Astrocyte (in vitro differentiated cells and primary cell): ENCODE measurements at regions not wholly inside any gene's neighbourhood (a gene's known extent, or its start where the extent isn't known, plus 50 kb on each side); places are given as distances from the start of the nearest gene placed in this dataset.

Source experiments
- DNase-seq: peaks from one replicate; pipeline ENCODE4 v3.0.0-alpha.2; 2010; ENCODE audit warnings: low read depth
- FAIRE-seq: peaks from 2 replicates; lab custom pipeline; 2011; peaks lifted over from hg19 to GRCh38; lab: Jason Lieb, UNC
- H2AFZ ChIP-seq: 2 replicates; pipeline ENCODE4 v1.6.0; 2012; ENCODE audit warnings: low read depth, low read length, inconsistent platforms
- H3K27ac ChIP-seq: 2 replicates; pipeline ENCODE4 v1.5.1; 2011; ENCODE audit warnings: low read depth, low read length, inconsistent platforms
- H3K27me3 ChIP-seq: 2 replicates; pipeline ENCODE4 v1.6.0; 2011; ENCODE audit warnings: low read length, inconsistent platforms; ENCODE audit not compliant: insufficient read depth
- H3K36me3 ChIP-seq: 2 replicates; pipeline ENCODE4 v1.5.1; 2011; ENCODE audit warnings: low read length, inconsistent platforms; ENCODE audit not compliant: insufficient read depth
- H3K4me1 ChIP-seq: 2 replicates; pipeline ENCODE4 v1.5.1; 2011; ENCODE audit warnings: low read length, inconsistent platforms; ENCODE audit not compliant: insufficient read depth
- H3K4me2 ChIP-seq: 2 replicates; pipeline ENCODE4 v1.6.0; 2012; ENCODE audit warnings: low read length, inconsistent platforms
- H3K4me3 ChIP-seq: 2 replicates; pipeline ENCODE4 v1.5.1; 2011; ENCODE audit warnings: low read depth, mild to moderate bottlenecking, low read length, inconsistent platforms; ENCODE audit not compliant: insufficient read depth
- H3K79me2 ChIP-seq: 2 replicates; pipeline ENCODE4 v1.6.0; 2012; ENCODE audit warnings: mild to moderate bottlenecking, low read length, inconsistent platforms; ENCODE audit not compliant: insufficient read depth
- H3K9ac ChIP-seq: 2 replicates; pipeline ENCODE4 v1.6.0; 2012; ENCODE audit warnings: mild to moderate bottlenecking, low read length, inconsistent platforms
- H3K9me3 ChIP-seq: 2 replicates; pipeline ENCODE4 v1.5.1; 2012; ENCODE audit warnings: low read depth, mild to moderate bottlenecking, low read length, inconsistent platforms; ENCODE audit not compliant: insufficient read depth
- H4K20me1 ChIP-seq: 2 replicates; pipeline ENCODE4 v1.6.0; 2012; ENCODE audit warnings: low read length, inconsistent platforms; ENCODE audit not compliant: insufficient read depth
- H3K27ac Mint-ChIP-seq: one replicate; pipeline ENCODE4 v1.8.0; 2021; ENCODE audit warnings: mild to moderate bottlenecking, mixed read lengths; ENCODE audit not compliant: unreplicated experiment
- H3K27me3 Mint-ChIP-seq: one replicate; pipeline ENCODE4 v1.8.0; 2021; ENCODE audit warnings: low read depth, mixed read lengths; ENCODE audit not compliant: unreplicated experiment
- H3K36me3 Mint-ChIP-seq: one replicate; pipeline ENCODE4 v1.8.0; 2021; ENCODE audit warnings: low read depth, mixed read lengths; ENCODE audit not compliant: unreplicated experiment
- H3K4me1 Mint-ChIP-seq: one replicate; pipeline ENCODE4 v1.8.0; 2021; ENCODE audit warnings: low read depth, mixed read lengths; ENCODE audit not compliant: unreplicated experiment
- H3K4me3 Mint-ChIP-seq: one replicate; pipeline ENCODE4 v1.8.0; 2021; ENCODE audit warnings: mild to moderate bottlenecking, moderate library complexity, mixed read lengths; ENCODE audit not compliant: unreplicated experiment
- H3K9me3 Mint-ChIP-seq: one replicate; pipeline ENCODE4 v1.8.0; 2021; ENCODE audit warnings: mild to moderate bottlenecking, mixed read lengths; ENCODE audit not compliant: unreplicated experiment
- CTCF ChIP-seq: IDR thresholded peaks from 2 replicates; pipeline ENCODE4 v1.5.1; 2011; ENCODE audit warnings: low read depth, mild to moderate bottlenecking, inconsistent platforms, low read length, moderate library complexity; ENCODE audit not compliant: insufficient read depth
- EZH2 ChIP-seq: IDR thresholded peaks from 2 replicates; pipeline ENCODE4 v1.6.1; 2012; ENCODE audit warnings: mild to moderate bottlenecking, low read length, inconsistent platforms; ENCODE audit not compliant: insufficient read depth

- Histone ChIP-seq H2AFZ (no peak overlapping the region), H3K4me2 (no peak overlapping the region), H3K27me3 (peaks cover 6% of the 10 kb centered on the region), H3K4me3 (no peak overlapping the region), H3K79me2 (no peaks in the 10 kb centered on the region), H3K9me3 (no peaks in the 10 kb centered on the region), H3K36me3 (no peaks in the 10 kb centered on the region), H3K4me1 (no peaks in the 10 kb centered on the region), H4K20me1 (no peaks in the 10 kb centered on the region), H3K27ac (no peak overlapping the region), H3K9ac (no peak overlapping the region)
- no peak for FAIRE-seq
- no peak for DNase-seq
- Mint-ChIP-seq H3K4me3 (no peak overlapping the region), H3K4me1 (peaks cover 1% of the 10 kb centered on the region), H3K27ac (no peak overlapping the region), H3K27me3 (no peaks in the 10 kb centered on the region), H3K36me3 (no peaks in the 10 kb centered on the region), H3K9me3 (no peaks in the 10 kb centered on the region)
- TF ChIP-seq CTCF (no peak), EZH2 (no peak)
These were observed 353.4 kb upstream of the NEGR1 start for GRCh38 chr1:72635719-72636118.

DNA sequence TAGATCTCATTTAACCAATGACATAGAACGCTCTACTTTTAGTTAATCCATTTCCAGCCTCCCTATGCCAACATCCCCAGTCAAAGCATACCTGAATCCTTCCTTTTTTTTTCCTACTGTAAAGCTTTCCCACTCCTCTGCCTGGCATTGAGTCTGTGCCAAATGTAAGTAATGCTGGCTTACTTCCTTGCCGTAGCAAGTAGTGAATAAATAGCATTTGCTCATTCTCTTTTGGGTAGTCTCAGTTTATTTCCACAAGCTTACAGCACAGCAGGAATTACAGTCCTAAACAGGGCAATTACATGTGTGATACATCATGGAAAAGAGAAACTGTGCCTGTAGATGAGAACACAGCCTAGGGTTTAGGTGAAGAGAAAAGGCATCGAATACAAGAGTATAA, 352.6 kb upstream of the NEGR1 start:
- no peak for FAIRE-seq
- H3K79me2 ChIP-seq = no peaks in the 10 kb centered on the region
- no peak overlapping the region for H3K4me3 Mint-ChIP-seq

More for the DNA sequence above, 352.6 kb upstream of the NEGR1 start:
- peaks cover 1% of the 10 kb centered on the region for H3K4me1 Mint-ChIP-seq
- no peaks in the 10 kb centered on the region for H3K9me3 Mint-ChIP-seq
- Histone ChIP-seq H2AFZ (no peak overlapping the region), H3K27me3 (peaks cover 6% of the 10 kb centered on the region), H3K36me3 (no peaks in the 10 kb centered on the region), H3K4me3 (no peak overlapping the region), H3K9ac (no peak overlapping the region), H4K20me1 (no peaks in the 10 kb centered on the region), H3K4me2 (no peak overlapping the region), H3K4me1 (no peaks in the 10 kb centered on the region), H3K27ac (no peak overlapping the region), H3K9me3 (no peaks in the 10 kb centered on the region)
- no peaks in the 10 kb centered on the region for H3K36me3 Mint-ChIP-seq
- TF ChIP-seq CTCF (no peak), EZH2 (no peak)
- DNase-seq = no peak
- H3K27ac Mint-ChIP-seq = no peak overlapping the region
- no peaks in the 10 kb centered on the region for H3K27me3 Mint-ChIP-seq
